ENCODE measurements at regions not wholly inside any gene's neighbourhood (a gene's known extent, or its start where the extent isn't known, plus 50 kb on each side); places are given as distances from the start of the nearest gene placed in this dataset.
"Not testable (repeated sequence)": the region's sequence is repeated elsewhere in the genome, so short reads cannot be mapped to it uniquely, and the experiment has no call there.

- no peak overlapping the region for H3K9ac ChIP-seq (ENCODE audit: low read depth in 1 of 3, low read length in 3 of 3)
- H3K36me3 ChIP-seq (ENCODE audit: control insufficient read depth in 3 of 3, insufficient read depth in 3 of 3, low read length in 3 of 3) = no peaks in the 10 kb centered on the region
- H3K27ac ChIP-seq (ENCODE audit: low read depth, low read length) = no peak overlapping the region
- H3K4me3 ChIP-seq (ENCODE audit: low read length in 3 of 3) = no peak overlapping the region
- H3K4me1 ChIP-seq (ENCODE audit: control insufficient read depth in 3 of 3, insufficient read depth in 3 of 3, low read length in 3 of 3) = no peaks in the 10 kb centered on the region
- peaks cover 0 to 3% (median 0%) of the 10 kb centered on the region in 3 donors for H3K27me3 ChIP-seq (ENCODE audit: control insufficient read depth in 3 of 3, insufficient read depth in 3 of 3, low read length in 3 of 3)
- H3K9me3 ChIP-seq (ENCODE audit: control insufficient read depth in 3 of 3, low read length in 3 of 3) = no peaks in the 10 kb centered on the region
Measured at GRCh38 chr17:65307081-65307960, 170.2 kb downstream of the RGS9 start.

GRCh38 chr17:65305778-65306177 is 168.6 kb downstream of the RGS9 start:
- peaks cover 0 to 3% (median 0%) of the 10 kb centered on the region in 3 donors for H3K27me3 ChIP-seq (ENCODE audit: control insufficient read depth in 3 of 3, insufficient read depth in 3 of 3, low read length in 3 of 3)
- H3K27ac ChIP-seq (ENCODE audit: low read depth, low read length) = no peak overlapping the region
- H3K9me3 ChIP-seq (ENCODE audit: control insufficient read depth in 3 of 3, low read length in 3 of 3) = no peaks in the 10 kb centered on the region
- H3K9ac ChIP-seq (ENCODE audit: low read depth in 1 of 3, low read length in 3 of 3) = no peak overlapping the region
- no peaks in the 10 kb centered on the region for H3K36me3 ChIP-seq (ENCODE audit: control insufficient read depth in 3 of 3, insufficient read depth in 3 of 3, low read length in 3 of 3)
- no peaks in the 10 kb centered on the region for H3K4me1 ChIP-seq (ENCODE audit: control insufficient read depth in 3 of 3, insufficient read depth in 3 of 3, low read length in 3 of 3)
- H3K4me3 ChIP-seq (ENCODE audit: low read length in 3 of 3) = no peak overlapping the region

GRCh38 chr17:65305116-65305515 is 167.9 kb downstream of the RGS9 start:
- no peak overlapping the region for H3K4me3 ChIP-seq (ENCODE audit: low read length in 3 of 3)
- no peak overlapping the region for H3K9ac ChIP-seq (ENCODE audit: low read depth in 1 of 3, low read length in 3 of 3)
- H3K27me3 ChIP-seq (ENCODE audit: control insufficient read depth in 3 of 3, insufficient read depth in 3 of 3, low read length in 3 of 3) = peaks cover 0 to 3% (median 0%) of the 10 kb centered on the region in 3 donors
- H3K36me3 ChIP-seq (ENCODE audit: control insufficient read depth in 3 of 3, insufficient read depth in 3 of 3, low read length in 3 of 3) = no peaks in the 10 kb centered on the region
- no peaks in the 10 kb centered on the region for H3K9me3 ChIP-seq (ENCODE audit: control insufficient read depth in 3 of 3, low read length in 3 of 3)
- no peak overlapping the region for H3K27ac ChIP-seq (ENCODE audit: low read depth, low read length)
- no peaks in the 10 kb centered on the region for H3K4me1 ChIP-seq (ENCODE audit: control insufficient read depth in 3 of 3, insufficient read depth in 3 of 3, low read length in 3 of 3)

- H3K27me3 ChIP-seq (ENCODE audit: control insufficient read depth in 3 of 3, insufficient read depth in 3 of 3, low read length in 3 of 3); H3K4me3 ChIP-seq (ENCODE audit: low read length in 3 of 3); H3K9me3 ChIP-seq (ENCODE audit: control insufficient read depth in 3 of 3, low read length in 3 of 3); H3K9ac ChIP-seq (ENCODE audit: low read depth in 1 of 3, low read length in 3 of 3); H3K36me3 ChIP-seq (ENCODE audit: control insufficient read depth in 3 of 3, insufficient read depth in 3 of 3, low read length in 3 of 3); H3K4me1 ChIP-seq (ENCODE audit: control insufficient read depth in 3 of 3, insufficient read depth in 3 of 3, low read length in 3 of 3); H3K27ac ChIP-seq (ENCODE audit: low read depth, low read length): not testable (repeated sequence)
Measured at GRCh38 chr17:65301882-65302281, 164.7 kb downstream of the RGS9 start.

GRCh38 chr17:65301184-65301583 is 164.0 kb downstream of the RGS9 start:
- peaks cover 0 to 4% (median 0%) of the 10 kb centered on the region in 3 donors for H3K27me3 ChIP-seq (ENCODE audit: control insufficient read depth in 3 of 3, insufficient read depth in 3 of 3, low read length in 3 of 3)

GRCh38 chr17:65297916-65298315 is 160.7 kb downstream of the RGS9 start:
- H3K4me3 ChIP-seq (ENCODE audit: low read length in 3 of 3) = no peak overlapping the region
- H3K9me3 ChIP-seq (ENCODE audit: control insufficient read depth in 3 of 3, low read length in 3 of 3) = no peaks in the 10 kb centered on the region
- peaks cover 0 to 4% (median 0%) of the 10 kb centered on the region in 3 donors for H3K4me1 ChIP-seq (ENCODE audit: control insufficient read depth in 3 of 3, insufficient read depth in 3 of 3, low read length in 3 of 3)
- H3K9ac ChIP-seq (ENCODE audit: low read depth in 1 of 3, low read length in 3 of 3) = no peak overlapping the region
- H3K36me3 ChIP-seq (ENCODE audit: control insufficient read depth in 3 of 3, insufficient read depth in 3 of 3, low read length in 3 of 3) = no peaks in the 10 kb centered on the region
- H3K27me3 ChIP-seq (ENCODE audit: control insufficient read depth in 3 of 3, insufficient read depth in 3 of 3, low read length in 3 of 3) = peaks cover 0 to 4% (median 0%) of the 10 kb centered on the region in 3 donors
- no peak overlapping the region for H3K27ac ChIP-seq (ENCODE audit: low read depth, low read length)

More at GRCh38 chr17:65301184-65301583, 164.0 kb downstream of the RGS9 start:
- no peak overlapping the region for H3K27ac ChIP-seq (ENCODE audit: low read depth, low read length)
- no peaks in the 10 kb centered on the region for H3K9me3 ChIP-seq (ENCODE audit: control insufficient read depth in 3 of 3, low read length in 3 of 3)
- no peaks in the 10 kb centered on the region for H3K36me3 ChIP-seq (ENCODE audit: control insufficient read depth in 3 of 3, insufficient read depth in 3 of 3, low read length in 3 of 3)
- no peaks in the 10 kb centered on the region for H3K4me1 ChIP-seq (ENCODE audit: control insufficient read depth in 3 of 3, insufficient read depth in 3 of 3, low read length in 3 of 3)
- no peak overlapping the region for H3K9ac ChIP-seq (ENCODE audit: low read depth in 1 of 3, low read length in 3 of 3)
- H3K4me3 ChIP-seq (ENCODE audit: low read length in 3 of 3) = no peak overlapping the region

GRCh38 chr17:65297384-65297783 is 160.2 kb downstream of the RGS9 start:
- no peak overlapping the region for H3K27ac ChIP-seq (ENCODE audit: low read depth, low read length)
- no peak overlapping the region for H3K4me3 ChIP-seq (ENCODE audit: low read length in 3 of 3)
- no peaks in the 10 kb centered on the region for H3K9me3 ChIP-seq (ENCODE audit: control insufficient read depth in 3 of 3, low read length in 3 of 3)
- no peak overlapping the region for H3K9ac ChIP-seq (ENCODE audit: low read depth in 1 of 3, low read length in 3 of 3)
- no peaks in the 10 kb centered on the region for H3K36me3 ChIP-seq (ENCODE audit: control insufficient read depth in 3 of 3, insufficient read depth in 3 of 3, low read length in 3 of 3)
- peaks cover 0 to 4% (median 0%) of the 10 kb centered on the region in 3 donors for H3K27me3 ChIP-seq (ENCODE audit: control insufficient read depth in 3 of 3, insufficient read depth in 3 of 3, low read length in 3 of 3)
- peaks cover 0 to 4% (median 0%) of the 10 kb centered on the region in 3 donors for H3K4me1 ChIP-seq (ENCODE audit: control insufficient read depth in 3 of 3, insufficient read depth in 3 of 3, low read length in 3 of 3)

- H3K4me1 ChIP-seq (ENCODE audit: control insufficient read depth in 3 of 3, insufficient read depth in 3 of 3, low read length in 3 of 3) = peaks cover 0 to 4% (median 0%) of the 10 kb centered on the region in 3 donors
- no peaks in the 10 kb centered on the region for H3K36me3 ChIP-seq (ENCODE audit: control insufficient read depth in 3 of 3, insufficient read depth in 3 of 3, low read length in 3 of 3)
- no peak overlapping the region for H3K4me3 ChIP-seq (ENCODE audit: low read length in 3 of 3)
- no peaks in the 10 kb centered on the region for H3K9me3 ChIP-seq (ENCODE audit: control insufficient read depth in 3 of 3, low read length in 3 of 3)
- H3K27ac ChIP-seq (ENCODE audit: low read depth, low read length) = no peak overlapping the region
- H3K27me3 ChIP-seq (ENCODE audit: control insufficient read depth in 3 of 3, insufficient read depth in 3 of 3, low read length in 3 of 3) = peaks cover 0 to 4% (median 0%) of the 10 kb centered on the region in 3 donors
- H3K9ac ChIP-seq (ENCODE audit: low read depth in 1 of 3, low read length in 3 of 3) = peak overlapping the region in 2 of 3 donors; percentile 38 to 62
Measured at GRCh38 chr17:65294181-65294719, 157.1 kb downstream of the RGS9 start.

GRCh38 chr17:65293584-65294180 is 156.5 kb downstream of the RGS9 start:
- H3K27me3 ChIP-seq (ENCODE audit: control insufficient read depth in 3 of 3, insufficient read depth in 3 of 3, low read length in 3 of 3) = peaks cover 0 to 4% (median 0%) of the 10 kb centered on the region in 3 donors
- H3K9ac ChIP-seq (ENCODE audit: low read depth in 1 of 3, low read length in 3 of 3) = peak overlapping the region in 2 of 3 donors; percentile 38 to 62
- H3K27ac ChIP-seq (ENCODE audit: low read depth, low read length) = no peak overlapping the region
- no peak overlapping the region for H3K4me3 ChIP-seq (ENCODE audit: low read length in 3 of 3)
- H3K9me3 ChIP-seq (ENCODE audit: control insufficient read depth in 3 of 3, low read length in 3 of 3) = no peaks in the 10 kb centered on the region
- H3K36me3 ChIP-seq (ENCODE audit: control insufficient read depth in 3 of 3, insufficient read depth in 3 of 3, low read length in 3 of 3) = no peaks in the 10 kb centered on the region
- peaks cover 0 to 4% (median 0%) of the 10 kb centered on the region in 3 donors for H3K4me1 ChIP-seq (ENCODE audit: control insufficient read depth in 3 of 3, insufficient read depth in 3 of 3, low read length in 3 of 3)

- Histone ChIP-seq H3K27me3 (ENCODE audit: control insufficient read depth in 3 of 3, insufficient read depth in 3 of 3, low read length in 3 of 3) (no peaks in the 10 kb centered on the region), H3K36me3 (ENCODE audit: control insufficient read depth in 3 of 3, insufficient read depth in 3 of 3, low read length in 3 of 3) (no peaks in the 10 kb centered on the region), H3K9me3 (ENCODE audit: control insufficient read depth in 3 of 3, low read length in 3 of 3) (no peaks in the 10 kb centered on the region), H3K27ac (ENCODE audit: low read depth, low read length) (no peak overlapping the region), H3K4me1 (ENCODE audit: control insufficient read depth in 3 of 3, insufficient read depth in 3 of 3, low read length in 3 of 3) (peaks cover 0 to 4% (median 0%) of the 10 kb centered on the region in 3 donors), H3K4me3 (ENCODE audit: low read length in 3 of 3) (no peak overlapping the region), H3K9ac (ENCODE audit: low read depth in 1 of 3, low read length in 3 of 3) (no peak overlapping the region)
Measured at GRCh38 chr17:65292430-65292829, 155.3 kb downstream of the RGS9 start.
